ENCODE measurements at regions not wholly inside any gene's neighbourhood (a gene's known extent, or its start where the extent isn't known, plus 50 kb on each side); places are given as distances from the start of the nearest gene placed in this dataset.

DNA sequence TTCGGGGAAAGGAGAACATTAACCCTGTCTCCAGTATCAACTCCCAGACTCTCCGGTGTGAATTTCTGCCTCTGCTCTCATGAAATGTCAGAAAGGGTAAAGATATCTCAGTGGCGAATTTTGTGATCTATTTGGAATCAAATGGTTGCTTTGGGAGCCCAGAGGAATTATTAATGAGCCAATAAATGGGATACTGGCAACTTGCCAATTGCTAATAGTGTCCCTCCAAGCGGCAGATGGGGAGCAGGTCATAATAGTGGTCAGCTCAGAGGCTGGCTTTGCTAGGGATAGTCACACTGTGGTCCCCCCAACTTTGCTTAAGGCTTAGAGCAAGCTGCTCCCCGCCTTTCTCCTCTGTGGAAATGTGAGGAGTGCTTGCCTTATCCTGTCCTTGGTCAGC, 176.1 kb upstream of the KL start (continued):
- TF ChIP-seq, protein P1, sequence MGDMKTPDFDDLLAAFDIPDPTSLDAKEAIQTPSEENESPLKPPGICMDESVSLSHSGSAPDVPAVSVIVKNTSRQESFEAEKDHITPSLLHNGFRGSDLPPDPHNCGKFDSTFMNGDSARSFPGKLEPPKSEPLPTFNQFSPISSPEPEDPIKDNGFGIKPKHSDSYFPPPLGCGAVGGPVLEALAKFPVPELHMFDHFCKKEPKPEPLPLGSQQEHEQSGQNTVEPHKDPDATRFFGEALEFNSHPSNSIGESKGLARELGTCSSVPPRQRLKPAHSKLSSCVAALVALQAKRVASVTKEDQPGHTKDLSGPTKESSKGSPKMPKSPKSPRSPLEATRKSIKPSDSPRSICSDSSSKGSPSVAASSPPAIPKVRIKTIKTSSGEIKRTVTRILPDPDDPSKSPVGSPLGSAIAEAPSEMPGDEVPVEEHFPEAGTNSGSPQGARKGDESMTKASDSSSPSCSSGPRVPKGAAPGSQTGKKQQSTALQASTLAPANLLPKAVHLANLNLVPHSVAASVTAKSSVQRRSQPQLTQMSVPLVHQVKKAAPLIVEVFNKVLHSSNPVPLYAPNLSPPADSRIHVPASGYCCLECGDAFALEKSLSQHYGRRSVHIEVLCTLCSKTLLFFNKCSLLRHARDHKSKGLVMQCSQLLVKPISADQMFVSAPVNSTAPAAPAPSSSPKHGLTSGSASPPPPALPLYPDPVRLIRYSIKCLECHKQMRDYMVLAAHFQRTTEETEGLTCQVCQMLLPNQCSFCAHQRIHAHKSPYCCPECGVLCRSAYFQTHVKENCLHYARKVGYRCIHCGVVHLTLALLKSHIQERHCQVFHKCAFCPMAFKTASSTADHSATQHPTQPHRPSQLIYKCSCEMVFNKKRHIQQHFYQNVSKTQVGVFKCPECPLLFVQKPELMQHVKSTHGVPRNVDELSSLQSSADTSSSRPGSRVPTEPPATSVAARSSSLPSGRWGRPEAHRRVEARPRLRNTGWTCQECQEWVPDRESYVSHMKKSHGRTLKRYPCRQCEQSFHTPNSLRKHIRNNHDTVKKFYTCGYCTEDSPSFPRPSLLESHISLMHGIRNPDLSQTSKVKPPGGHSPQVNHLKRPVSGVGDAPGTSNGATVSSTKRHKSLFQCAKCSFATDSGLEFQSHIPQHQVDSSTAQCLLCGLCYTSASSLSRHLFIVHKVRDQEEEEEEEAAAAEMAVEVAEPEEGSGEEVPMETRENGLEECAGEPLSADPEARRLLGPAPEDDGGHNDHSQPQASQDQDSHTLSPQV (IDR thresholded peaks at IDR 0.05): no peak
- TF ChIP-seq, protein P2, sequence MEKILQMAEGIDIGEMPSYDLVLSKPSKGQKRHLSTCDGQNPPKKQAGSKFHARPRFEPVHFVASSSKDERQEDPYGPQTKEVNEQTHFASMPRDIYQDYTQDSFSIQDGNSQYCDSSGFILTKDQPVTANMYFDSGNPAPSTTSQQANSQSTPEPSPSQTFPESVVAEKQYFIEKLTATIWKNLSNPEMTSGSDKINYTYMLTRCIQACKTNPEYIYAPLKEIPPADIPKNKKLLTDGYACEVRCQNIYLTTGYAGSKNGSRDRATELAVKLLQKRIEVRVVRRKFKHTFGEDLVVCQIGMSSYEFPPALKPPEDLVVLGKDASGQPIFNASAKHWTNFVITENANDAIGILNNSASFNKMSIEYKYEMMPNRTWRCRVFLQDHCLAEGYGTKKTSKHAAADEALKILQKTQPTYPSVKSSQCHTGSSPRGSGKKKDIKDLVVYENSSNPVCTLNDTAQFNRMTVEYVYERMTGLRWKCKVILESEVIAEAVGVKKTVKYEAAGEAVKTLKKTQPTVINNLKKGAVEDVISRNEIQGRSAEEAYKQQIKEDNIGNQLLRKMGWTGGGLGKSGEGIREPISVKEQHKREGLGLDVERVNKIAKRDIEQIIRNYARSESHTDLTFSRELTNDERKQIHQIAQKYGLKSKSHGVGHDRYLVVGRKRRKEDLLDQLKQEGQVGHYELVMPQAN (conservative IDR thresholded peaks at IDR 0.05): no peak
- no peak for TF ChIP-seq IRF4 (IDR thresholded peaks at IDR 0.05; ENCODE audit: low read depth, low read length)
- TF ChIP-seq RELA (IDR thresholded peaks at IDR 0.05; ENCODE audit: borderline replicate concordance, partially characterized antibody): no peak

DNA sequence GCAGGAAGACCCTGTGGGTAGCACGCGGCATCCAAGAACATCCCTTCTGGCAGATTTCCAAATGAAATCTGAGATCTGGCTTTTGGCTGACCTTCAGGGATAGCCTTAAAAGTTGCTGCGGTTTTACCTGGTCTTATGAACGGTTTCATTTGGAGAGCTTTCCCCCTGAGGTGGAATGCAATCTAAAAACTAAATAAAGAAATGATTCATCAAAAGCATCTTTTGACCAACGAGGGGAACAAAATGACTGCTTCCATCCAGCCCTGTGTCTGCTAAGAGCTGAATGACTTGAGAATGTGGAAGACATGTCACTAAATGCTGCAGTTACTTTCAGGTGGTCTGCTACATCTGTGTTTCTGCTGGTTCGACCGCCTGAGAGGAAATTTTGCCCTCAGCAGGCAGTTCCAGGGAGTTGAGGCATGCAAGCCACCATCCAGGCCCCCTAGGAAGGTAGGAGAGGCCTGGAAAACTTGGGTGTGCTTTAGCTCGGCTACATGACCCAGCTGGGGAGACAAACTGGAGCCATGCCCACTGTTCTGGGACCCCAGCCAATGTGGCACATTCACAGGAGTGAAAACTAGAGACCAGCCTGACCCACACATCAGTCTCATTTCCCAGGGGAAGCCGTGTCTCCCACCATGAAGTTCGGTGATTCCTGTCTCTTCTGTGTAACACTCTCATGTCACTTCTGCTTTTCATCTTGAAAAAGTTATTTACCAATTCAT, 175.1 kb upstream of the KL start:
- no peak for FAIRE-seq
- CTCF ChIA-PET: interaction anchor here (0.9 kb wide), 1 partner anchor 12 kb away, joined by 3 read pairs; no protein-coding TSS in a partner anchor
- intact Hi-C loops (cut with micrococcal nuclease; ENCODE audit: unreplicated experiment): loop anchor here (1.0 kb wide), 2 partner anchors 64 to 176 kb away; no protein-coding TSS in a partner anchor
- TF ChIP-seq EP300 (IDR thresholded peaks at IDR 0.05; ENCODE audit: borderline replicate concordance in 1 of 2, control insufficient read depth in 1 of 2, low read depth in 2 of 2, low read length in 2 of 2): peak; percentile 51 to 74; a peak in 3 of 4 replicates
- peak; percentile 93; the same call in 1 of the 2 replicates for TF ChIP-seq ZBED1 (IDR thresholded peaks at IDR 0.05; ENCODE audit: borderline replicate concordance)
- peak; percentile 98 for TF ChIP-seq RUNX3 (IDR thresholded peaks at IDR 0.05; ENCODE audit: low read length)
- TF ChIP-seq, protein P3, sequence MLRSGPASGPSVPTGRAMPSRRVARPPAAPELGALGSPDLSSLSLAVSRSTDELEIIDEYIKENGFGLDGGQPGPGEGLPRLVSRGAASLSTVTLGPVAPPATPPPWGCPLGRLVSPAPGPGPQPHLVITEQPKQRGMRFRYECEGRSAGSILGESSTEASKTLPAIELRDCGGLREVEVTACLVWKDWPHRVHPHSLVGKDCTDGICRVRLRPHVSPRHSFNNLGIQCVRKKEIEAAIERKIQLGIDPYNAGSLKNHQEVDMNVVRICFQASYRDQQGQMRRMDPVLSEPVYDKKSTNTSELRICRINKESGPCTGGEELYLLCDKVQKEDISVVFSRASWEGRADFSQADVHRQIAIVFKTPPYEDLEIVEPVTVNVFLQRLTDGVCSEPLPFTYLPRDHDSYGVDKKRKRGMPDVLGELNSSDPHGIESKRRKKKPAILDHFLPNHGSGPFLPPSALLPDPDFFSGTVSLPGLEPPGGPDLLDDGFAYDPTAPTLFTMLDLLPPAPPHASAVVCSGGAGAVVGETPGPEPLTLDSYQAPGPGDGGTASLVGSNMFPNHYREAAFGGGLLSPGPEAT (IDR thresholded peaks at IDR 0.05; ENCODE audit: low read depth): no peak
- TF ChIP-seq, protein P4, sequence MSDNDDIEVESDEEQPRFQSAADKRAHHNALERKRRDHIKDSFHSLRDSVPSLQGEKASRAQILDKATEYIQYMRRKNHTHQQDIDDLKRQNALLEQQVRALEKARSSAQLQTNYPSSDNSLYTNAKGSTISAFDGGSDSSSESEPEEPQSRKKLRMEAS (IDR thresholded peaks at IDR 0.05; ENCODE audit: low read depth, low read length): no peak
- peak; percentile 98 for TF ChIP-seq IRF4 (IDR thresholded peaks at IDR 0.05; ENCODE audit: low read depth, low read length)

More for the DNA sequence above, 175.1 kb upstream of the KL start:
- Histone ChIP-seq H3K36me3 (ENCODE audit: control insufficient read depth in 2 of 2, insufficient read depth in 2 of 2, low read length in 1 of 2) (no peaks in the 10 kb centered on the region), H3K27me3 (replicated peaks in 1 of 2; ENCODE audit: control insufficient read depth in 2 of 2, insufficient read depth in 2 of 2, low read length in 1 of 2) (no peaks in the 10 kb centered on the region), H3K27ac (ENCODE audit: control insufficient read depth, insufficient read depth) (peak overlapping the region; percentile 41), H3K9ac (ENCODE audit: control insufficient read depth, insufficient read depth, low read length) (no peak overlapping the region), H4K20me1 (ENCODE audit: control insufficient read depth, insufficient read depth) (no peaks in the 10 kb centered on the region), H2AFZ (ENCODE audit: control insufficient read depth, low read depth, low read length) (peak overlapping the region; percentile 78), H3K9me3 (replicated peaks; ENCODE audit: control insufficient read depth, insufficient read depth, low read length) (peaks cover 2% of the 10 kb centered on the region), H3K4me1 (ENCODE audit: control insufficient read depth, insufficient read depth, low read length) (peaks cover 40% of the 10 kb centered on the region), H3K4me2 (ENCODE audit: control insufficient read depth, insufficient read depth) (peak overlapping the region; percentile 49), H3K4me3 (no peak overlapping the region), H3K79me2 (ENCODE audit: control insufficient read depth, insufficient read depth, low read length) (no peaks in the 10 kb centered on the region)
- no TSS peak for BruUV-seq (replicated peaks)
- SMC1A ChIA-PET (ENCODE audit: uncharacterized antibody, unreplicated experiment): interaction anchor here (0.7 to 1.0 kb wide), 3 partner anchors 11 to 180 kb away, joined by 3 to 4 read pairs (median 3); no protein-coding TSS in a partner anchor
- WGBS (ENCODE audit: insufficient coverage, insufficient replicate concordance, low lambda C conversion rate, missing lambda C conversion rate): 12% methylated on average over 10 of the region's 10 CpGs
- in situ Hi-C loops (cut with MboI): no loop called here
- POLR2A ChIA-PET: no interaction called here
- DNase-seq (ENCODE audit: low read depth, low spot score): peak; percentile 70
- RAD21 ChIA-PET (ENCODE audit: unreplicated experiment): interaction anchor here (0.8 to 1.0 kb wide), 2 partner anchors 30 to 63 kb away, joined by 3 read pairs; no protein-coding TSS in a partner anchor
- peak; percentile 84 for ATAC-seq
